ENCODE measurements at regions not wholly inside any gene's neighbourhood (a gene's known extent, or its start where the extent isn't known, plus 50 kb on each side); places are given as distances from the start of the nearest gene placed in this dataset.

- TF ChIP-seq CTCF (IDR thresholded peaks at IDR 0.05) (no peak), POLR2A (IDR thresholded peaks at IDR 0.05) (no peak)
- Histone ChIP-seq H3K36me3 (no peaks in the 10 kb centered on the region), H3K27me3 (no peaks in the 10 kb centered on the region), H3K27ac (no peak overlapping the region), H3K9me3 (no peaks in the 10 kb centered on the region), H3K4me1 (no peaks in the 10 kb centered on the region), H3K4me3 (no peak overlapping the region)
- no peak for DNase-seq
- intact Hi-C loops (cut with DNase I; ENCODE audit: low total_unique reads) = no loop called here
Measured at GRCh38 chr20:59456342-59457279, 147.7 kb upstream of the PHACTR3 start.

DNA sequence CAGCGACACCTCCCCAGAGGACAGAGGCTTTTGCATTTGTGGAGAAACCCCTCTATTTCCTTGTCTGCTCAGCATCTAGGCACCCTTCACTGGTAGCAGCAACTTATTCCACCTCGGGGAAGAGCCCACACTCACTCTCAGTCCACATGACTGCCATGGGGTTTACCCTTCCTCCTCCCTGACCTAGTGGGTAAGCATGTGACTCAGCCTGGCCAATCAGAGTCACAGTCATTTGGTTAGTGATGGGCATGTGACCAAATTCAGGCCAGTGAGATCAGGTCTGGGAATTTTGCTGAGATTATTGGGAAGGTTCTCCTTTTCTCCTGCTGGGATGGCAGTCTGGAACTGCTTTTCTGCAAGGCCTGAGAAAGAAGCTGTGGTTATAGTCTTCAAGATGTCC lies 145.7 kb upstream of the PHACTR3 start:
- TF ChIP-seq CTCF (IDR thresholded peaks at IDR 0.05) (no peak), POLR2A (IDR thresholded peaks at IDR 0.05) (no peak)
- H3K4me1 ChIP-seq = no peaks in the 10 kb centered on the region
- no peak for DNase-seq
- H3K27me3 ChIP-seq = no peaks in the 10 kb centered on the region
- intact Hi-C loops (cut with DNase I; ENCODE audit: low total_unique reads) = no loop called here
- H3K4me3 ChIP-seq = no peak overlapping the region
- no peaks in the 10 kb centered on the region for H3K9me3 ChIP-seq
- H3K36me3 ChIP-seq = no peaks in the 10 kb centered on the region
- no peak overlapping the region for H3K27ac ChIP-seq

- H3K9me3 ChIP-seq = no peaks in the 10 kb centered on the region
- H3K27me3 ChIP-seq = no peaks in the 10 kb centered on the region
- H3K4me3 ChIP-seq = no peak overlapping the region
- intact Hi-C loops (cut with DNase I; ENCODE audit: low total_unique reads) = no loop called here
- no peak for TF ChIP-seq POLR2A (IDR thresholded peaks at IDR 0.05)
- no peak for TF ChIP-seq CTCF (IDR thresholded peaks at IDR 0.05)
- H3K4me1 ChIP-seq = no peaks in the 10 kb centered on the region
- H3K27ac ChIP-seq = no peak overlapping the region
- no peak for DNase-seq
- H3K36me3 ChIP-seq = no peaks in the 10 kb centered on the region
Measured at GRCh38 chr20:59459586-59459985, 144.8 kb upstream of the PHACTR3 start.

- Histone ChIP-seq H3K27me3 (no peaks in the 10 kb centered on the region), H3K27ac (no peak overlapping the region), H3K9me3 (no peaks in the 10 kb centered on the region), H3K36me3 (no peaks in the 10 kb centered on the region), H3K4me1 (no peaks in the 10 kb centered on the region), H3K4me3 (no peak overlapping the region)
- no peak for DNase-seq
- no peak for TF ChIP-seq POLR2A (IDR thresholded peaks at IDR 0.05)
- no peak for TF ChIP-seq CTCF (IDR thresholded peaks at IDR 0.05)
- intact Hi-C loops (cut with DNase I; ENCODE audit: low total_unique reads) = no loop called here
Measured at GRCh38 chr20:59460352-59460751, 144.0 kb upstream of the PHACTR3 start.

- intact Hi-C loops (cut with DNase I; ENCODE audit: low total_unique reads) = no loop called here
- H3K4me1 ChIP-seq = no peaks in the 10 kb centered on the region
- no peak overlapping the region for H3K4me3 ChIP-seq
- TF ChIP-seq CTCF (IDR thresholded peaks at IDR 0.05) = no peak
- no peaks in the 10 kb centered on the region for H3K36me3 ChIP-seq
- no peak overlapping the region for H3K27ac ChIP-seq
- no peaks in the 10 kb centered on the region for H3K27me3 ChIP-seq
- no peak for DNase-seq
- no peaks in the 10 kb centered on the region for H3K9me3 ChIP-seq
Measured at GRCh38 chr20:59461526-59461925, 142.8 kb upstream of the PHACTR3 start.
